HepG2 (cell line): ENCODE measurements at regions not wholly inside any gene's neighbourhood (a gene's known extent, or its start where the extent isn't known, plus 50 kb on each side); places are given as distances from the start of the nearest gene placed in this dataset.

Experiments
- ATAC-seq: fragments of 200-7000 bp; cut with Tn5 transposase; 3 replicates; pipeline ENCODE4 v1.9.1; 2020; ENCODE audit warnings: mild to moderate bottlenecking, moderate library complexity
- BruUV-seq: library from RNA; stranded (reverse); fragments of 400-500 nt; replicated peaks from 2 replicates; lab custom pipeline; 2021; lab: Mats Ljungman, UMichigan
- CTCF ChIA-PET: fragments of 300-600 bp; formaldehyde crosslinking; extraction: SDS; loops from one replicate; lab custom pipeline; 2021; ENCODE audit warnings: low total read pairs, inconsistent platforms, low intra/inter-chr PET ratio; lab: Yijun Ruan, JAX
- POLR2A ChIA-PET: fragments of 350-600 bp; sonication (Branson Sonifier 250); formaldehyde crosslinking; loops from one replicate; lab custom pipeline; 2020; ENCODE audit warnings: antibody characterized with exemption, inconsistent platforms; lab: Yijun Ruan, JAX
- DNase-seq: peaks from one replicate; pipeline ENCODE4 v3.0.0-alpha.2; 2015; ENCODE audit warnings: low spot score
- FAIRE-seq: peaks from 3 replicates; lab custom pipeline; 2011; peaks lifted over from hg19 to GRCh38; lab: Jason Lieb, UNC
- H2AFZ ChIP-seq: one replicate; pipeline ENCODE4 v1.6.1; 2011; ENCODE audit warnings: low read length, inconsistent platforms
- H3K27ac ChIP-seq: fragments of 300-600 bp; 3 replicates; pipeline ENCODE4 v1.8.0; 2011; ENCODE audit warnings: mixed run types, mild to moderate bottlenecking, mixed read lengths, low read length, inconsistent platforms; ENCODE audit not compliant: insufficient read depth; ENCODE audit errors: extremely low read length
- H3K27me3 ChIP-seq, 2 experiments: fragments of 200-600 bp in 1 of 2; 2 replicates in 1 of 2; 3 replicates in 1 of 2; pipeline versions ENCODE4 v1.6.0 to v1.8.0; 2011; ENCODE audit warnings: low read length in 2 of 2, mild to moderate bottlenecking in 2 of 2, moderate library complexity in 2 of 2, inconsistent platforms in 1 of 2; ENCODE audit not compliant: insufficient read depth in 2 of 2, control insufficient read depth in 1 of 2
- H3K36me3 ChIP-seq, 2 experiments: fragments of 200-600 bp in 1 of 2; replicated peaks in 1 of 2; 2 replicates in 1 of 2; 3 replicates in 1 of 2; pipeline versions ENCODE4 v1.5.1 to v1.8.0; 2011; ENCODE audit warnings: low read length in 2 of 2, inconsistent platforms in 1 of 2; ENCODE audit not compliant: insufficient read depth in 2 of 2, control insufficient read depth in 1 of 2
- H3K4me1 ChIP-seq: 2 replicates; pipeline ENCODE4 v1.5.1; 2012; ENCODE audit warnings: low read length, inconsistent platforms; ENCODE audit not compliant: insufficient read depth
- H3K4me2 ChIP-seq: 2 replicates; pipeline ENCODE4 v1.6.0; 2011; ENCODE audit warnings: low read depth, low read length, inconsistent platforms
- H3K4me3 ChIP-seq, 3 experiments: fragments of 200-600 bp in 1 of 3; sonication (generic), shearing (Covaris generic) in 1 of 3; replicated peaks in 1 of 3; 2 replicates each; pipeline ENCODE4 v1.5.1; 2011 to 2016; ENCODE audit warnings: low read length in 3 of 3, inconsistent platforms in 2 of 3, low read depth in 2 of 3, mild to moderate bottlenecking in 2 of 3, control low read depth in 1 of 3, mixed read lengths in 1 of 3; ENCODE audit not compliant: insufficient read depth in 1 of 3
- H3K79me2 ChIP-seq: one replicate; pipeline ENCODE4 v1.6.1; 2011; ENCODE audit warnings: low read length, inconsistent platforms; ENCODE audit not compliant: insufficient read depth
- H3K9ac ChIP-seq: 2 replicates; pipeline ENCODE4 v1.6.0; 2011; ENCODE audit warnings: mild to moderate bottlenecking, low read depth, low read length, inconsistent platforms; ENCODE audit not compliant: insufficient read depth
- H3K9me3 ChIP-seq: 2 replicates; pipeline ENCODE4 v1.5.1; 2012; ENCODE audit warnings: mild to moderate bottlenecking, low read length
- H4K20me1 ChIP-seq: 2 replicates; pipeline ENCODE4 v1.6.0; 2011; ENCODE audit warnings: inconsistent platforms, mild to moderate bottlenecking, low read length, moderate library complexity; ENCODE audit not compliant: insufficient read depth
- CBX1 ChIP-seq: IDR thresholded peaks from one replicate; pipeline ENCODE4 v1.6.1; 2016; ENCODE audit warnings: antibody characterized with exemption, low read depth
- CBX5 ChIP-seq: sonication (generic); formaldehyde crosslinking; IDR thresholded peaks from 2 replicates; pipeline ENCODE4 v1.4.0; 2020; ENCODE audit warnings: missing genetic modification reagents, borderline replicate concordance
- CREM ChIP-seq, 2 experiments: sonication (generic) in 1 of 2; formaldehyde crosslinking in 1 of 2; IDR thresholded peaks; 2 replicates each; pipeline versions ENCODE4 v1.4.0 to v1.6.1; 2016 to 2020; ENCODE audit warnings: antibody characterized with exemption in 1 of 2, mild to moderate bottlenecking in 1 of 2, missing genetic modification reagents in 1 of 2
- FOXJ3 ChIP-seq: sonication (generic); formaldehyde crosslinking; IDR thresholded peaks from 2 replicates; pipeline ENCODE4 v1.4.0; 2020; ENCODE audit warnings: missing genetic modification reagents, mild to moderate bottlenecking, borderline replicate concordance
- HNRNPLL ChIP-seq: fragments of 200-400 bp; formaldehyde crosslinking; IDR thresholded peaks from 2 replicates; pipeline ENCODE4 v1.6.1; 2017; ENCODE audit warnings: mild to moderate bottlenecking, low read depth, low read length; ENCODE audit not compliant: poor library complexity, severe bottlenecking
- NKX3-1 ChIP-seq: sonication (generic); formaldehyde crosslinking; IDR thresholded peaks from 2 replicates; pipeline ENCODE4 v1.5.0; 2020; ENCODE audit warnings: missing genetic modification reagents
- PCBP1 ChIP-seq: fragments of 200-400 bp; formaldehyde crosslinking; IDR thresholded peaks from 2 replicates; pipeline ENCODE4 v1.6.1; 2017; ENCODE audit warnings: mild to moderate bottlenecking, low read depth, low read length, borderline replicate concordance
- PRMT3 ChIP-seq: sonication (generic); formaldehyde crosslinking; IDR thresholded peaks from 2 replicates; pipeline ENCODE4 v1.8.1; 2022; ENCODE audit warnings: low read depth, mild to moderate bottlenecking, moderate library complexity, missing genetic modification reagents, borderline replicate concordance
- PRPF4 ChIP-seq: fragments of 200-400 bp; formaldehyde crosslinking; IDR thresholded peaks from 2 replicates; pipeline ENCODE4 v1.6.1; 2016; ENCODE audit warnings: low read length, low read depth; ENCODE audit not compliant: poor library complexity, severe bottlenecking
- ZBTB42 ChIP-seq: sonication (generic); formaldehyde crosslinking; IDR thresholded peaks from 2 replicates; pipeline ENCODE4 v1.5.0; 2020; ENCODE audit warnings: mild to moderate bottlenecking, missing genetic modification reagents
- ZNF629 ChIP-seq: sonication (generic); formaldehyde crosslinking; conservative IDR thresholded peaks from 2 replicates; pipeline ENCODE4 v1.5.0; 2020; ENCODE audit warnings: missing genetic modification reagents
- ZNF670 ChIP-seq: sonication (generic); formaldehyde crosslinking; IDR thresholded peaks from 2 replicates; pipeline ENCODE4 v1.8.0; 2022; ENCODE audit warnings: mild to moderate bottlenecking, missing genetic modification reagents, borderline replicate concordance
- ZNF746 ChIP-seq: sonication (generic); formaldehyde crosslinking; IDR thresholded peaks from 2 replicates; pipeline ENCODE4 v1.8.0; 2022; ENCODE audit warnings: mild to moderate bottlenecking, missing genetic modification reagents
- WGBS: methylation state at CpG from one replicate; pipeline ENCODE4 v1.1.6; 2017; ENCODE audit warnings: low lambda C conversion rate; 5-methylcytosine and 5-hydroxymethylcytosine counted together
- in situ Hi-C: cut with HindIII; loops from 2 replicates; pipeline ENCODE4 v1.10.0; 2017; ENCODE audit warnings: low pct_unique_long_range_greater_than_20kb; ENCODE audit not compliant: extremely low pct_ligation_motif_present
- intact Hi-C: fragments of 100-400 bp; cut with micrococcal nuclease; formaldehyde crosslinking; loops from one replicate; pipeline ENCODE4 v1.10.0; 2022; ENCODE audit not compliant: unreplicated experiment
- TF ChIP-seq, protein P1 (sequence below): sonication (generic); formaldehyde crosslinking; IDR thresholded peaks from 2 replicates; pipeline ENCODE4 v1.4.0; 2020; ENCODE audit warnings: missing genetic modification reagents
- TF ChIP-seq, protein P2 (sequence below): sonication (generic); formaldehyde crosslinking; conservative IDR thresholded peaks from 2 replicates; pipeline ENCODE4 v1.4.0; 2020; ENCODE audit warnings: missing genetic modification reagents
- TF ChIP-seq, protein P3 (sequence below): sonication (generic); formaldehyde crosslinking; conservative IDR thresholded peaks from 2 replicates; pipeline ENCODE4 v1.4.0; 2020; ENCODE audit warnings: mild to moderate bottlenecking, missing genetic modification reagents, moderate library complexity

DNA sequence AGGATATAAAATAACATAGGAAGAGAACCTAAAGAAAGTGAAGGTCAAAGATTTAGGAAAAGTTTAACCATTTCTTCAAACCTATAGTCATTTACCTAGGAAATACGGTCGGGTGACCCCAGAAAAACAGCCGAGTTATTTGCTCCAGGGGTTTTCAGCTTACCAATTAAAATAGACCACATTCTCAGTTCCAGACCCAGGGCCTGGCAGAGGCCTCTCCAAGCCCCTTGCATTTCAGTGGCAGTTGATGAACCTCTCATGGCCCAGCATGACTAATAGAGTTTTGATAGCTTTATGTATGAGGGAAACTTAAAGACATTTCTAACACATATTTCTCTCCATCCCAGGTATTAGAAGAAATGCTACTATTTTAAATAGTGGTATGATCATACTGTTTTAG lies 113.5 kb downstream of the OGFRL1 start:
- FAIRE-seq = no peak
- no peaks in the 10 kb centered on the region for H3K36me3 ChIP-seq
- no peaks in the 10 kb centered on the region; a peak in 1 of 5 replicates for H3K27me3 ChIP-seq
- no peak for ATAC-seq
- in situ Hi-C loops = no loop called here
- H4K20me1 ChIP-seq = no peaks in the 10 kb centered on the region
- no peak for TF ChIP-seq ZBTB42 (CRISPR knock-in tag)
- TF ChIP-seq PCBP1 = no peak
- no peak for TF ChIP-seq NKX3-1
- TF ChIP-seq PRMT3 (CRISPR knock-in tag) = no peak
- no peak for TF ChIP-seq ZNF746 (CRISPR knock-in tag)
- TF ChIP-seq ZNF629 = no peak
- no peak for TF ChIP-seq HNRNPLL
- TF ChIP-seq ZNF670 (CRISPR knock-in tag) = no peak
- TF ChIP-seq CREM (IDR thresholded peaks at IDR 0.05) = no peak
- no peak for TF ChIP-seq CREM (CRISPR knock-in tag; IDR thresholded peaks at IDR 0.05)
- TF ChIP-seq CBX1 = no peak
- no peak for TF ChIP-seq CBX5
- TF ChIP-seq, protein P1, sequence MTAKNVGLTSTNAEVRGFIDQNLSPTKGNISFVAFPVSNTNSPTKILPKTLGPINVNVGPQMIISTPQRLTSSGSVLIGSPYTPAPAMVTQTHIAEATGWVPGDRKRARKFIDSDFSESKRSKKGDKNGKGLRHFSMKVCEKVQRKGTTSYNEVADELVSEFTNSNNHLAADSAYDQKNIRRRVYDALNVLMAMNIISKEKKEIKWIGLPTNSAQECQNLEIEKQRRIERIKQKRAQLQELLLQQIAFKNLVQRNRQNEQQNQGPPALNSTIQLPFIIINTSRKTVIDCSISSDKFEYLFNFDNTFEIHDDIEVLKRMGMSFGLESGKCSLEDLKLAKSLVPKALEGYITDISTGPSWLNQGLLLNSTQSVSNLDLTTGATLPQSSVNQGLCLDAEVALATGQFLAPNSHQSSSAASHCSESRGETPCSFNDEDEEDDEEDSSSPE (CRISPR knock-in tag) = no peak
- TF ChIP-seq, protein P2, sequence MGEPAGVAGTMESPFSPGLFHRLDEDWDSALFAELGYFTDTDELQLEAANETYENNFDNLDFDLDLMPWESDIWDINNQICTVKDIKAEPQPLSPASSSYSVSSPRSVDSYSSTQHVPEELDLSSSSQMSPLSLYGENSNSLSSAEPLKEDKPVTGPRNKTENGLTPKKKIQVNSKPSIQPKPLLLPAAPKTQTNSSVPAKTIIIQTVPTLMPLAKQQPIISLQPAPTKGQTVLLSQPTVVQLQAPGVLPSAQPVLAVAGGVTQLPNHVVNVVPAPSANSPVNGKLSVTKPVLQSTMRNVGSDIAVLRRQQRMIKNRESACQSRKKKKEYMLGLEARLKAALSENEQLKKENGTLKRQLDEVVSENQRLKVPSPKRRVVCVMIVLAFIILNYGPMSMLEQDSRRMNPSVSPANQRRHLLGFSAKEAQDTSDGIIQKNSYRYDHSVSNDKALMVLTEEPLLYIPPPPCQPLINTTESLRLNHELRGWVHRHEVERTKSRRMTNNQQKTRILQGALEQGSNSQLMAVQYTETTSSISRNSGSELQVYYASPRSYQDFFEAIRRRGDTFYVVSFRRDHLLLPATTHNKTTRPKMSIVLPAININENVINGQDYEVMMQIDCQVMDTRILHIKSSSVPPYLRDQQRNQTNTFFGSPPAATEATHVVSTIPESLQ (CRISPR knock-in tag) = no peak
- TF ChIP-seq FOXJ3 (CRISPR knock-in tag) = no peak
- TF ChIP-seq, protein P3, sequence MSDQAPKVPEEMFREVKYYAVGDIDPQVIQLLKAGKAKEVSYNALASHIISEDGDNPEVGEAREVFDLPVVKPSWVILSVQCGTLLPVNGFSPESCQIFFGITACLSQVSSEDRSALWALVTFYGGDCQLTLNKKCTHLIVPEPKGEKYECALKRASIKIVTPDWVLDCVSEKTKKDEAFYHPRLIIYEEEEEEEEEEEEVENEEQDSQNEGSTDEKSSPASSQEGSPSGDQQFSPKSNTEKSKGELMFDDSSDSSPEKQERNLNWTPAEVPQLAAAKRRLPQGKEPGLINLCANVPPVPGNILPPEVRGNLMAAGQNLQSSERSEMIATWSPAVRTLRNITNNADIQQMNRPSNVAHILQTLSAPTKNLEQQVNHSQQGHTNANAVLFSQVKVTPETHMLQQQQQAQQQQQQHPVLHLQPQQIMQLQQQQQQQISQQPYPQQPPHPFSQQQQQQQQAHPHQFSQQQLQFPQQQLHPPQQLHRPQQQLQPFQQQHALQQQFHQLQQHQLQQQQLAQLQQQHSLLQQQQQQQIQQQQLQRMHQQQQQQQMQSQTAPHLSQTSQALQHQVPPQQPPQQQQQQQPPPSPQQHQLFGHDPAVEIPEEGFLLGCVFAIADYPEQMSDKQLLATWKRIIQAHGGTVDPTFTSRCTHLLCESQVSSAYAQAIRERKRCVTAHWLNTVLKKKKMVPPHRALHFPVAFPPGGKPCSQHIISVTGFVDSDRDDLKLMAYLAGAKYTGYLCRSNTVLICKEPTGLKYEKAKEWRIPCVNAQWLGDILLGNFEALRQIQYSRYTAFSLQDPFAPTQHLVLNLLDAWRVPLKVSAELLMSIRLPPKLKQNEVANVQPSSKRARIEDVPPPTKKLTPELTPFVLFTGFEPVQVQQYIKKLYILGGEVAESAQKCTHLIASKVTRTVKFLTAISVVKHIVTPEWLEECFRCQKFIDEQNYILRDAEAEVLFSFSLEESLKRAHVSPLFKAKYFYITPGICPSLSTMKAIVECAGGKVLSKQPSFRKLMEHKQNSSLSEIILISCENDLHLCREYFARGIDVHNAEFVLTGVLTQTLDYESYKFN = no peak
- TF ChIP-seq PRPF4 = no peak
- no peaks in the 10 kb centered on the region for H3K79me2 ChIP-seq
- no peak overlapping the region for H2AFZ ChIP-seq
- H3K9me3 ChIP-seq = no peaks in the 10 kb centered on the region
- WGBS = 40% methylated on average over 3 of the region's 3 CpGs
- intact Hi-C loops = no loop called here
- ChIA-PET CTCF (no interaction called here), POLR2A (no interaction called here)
- H3K27ac ChIP-seq = no peak overlapping the region
- no peak overlapping the region for H3K4me2 ChIP-seq
- H3K4me3 ChIP-seq = no peak overlapping the region
- no peak for DNase-seq
- peaks cover 24% of the 10 kb centered on the region for H3K4me1 ChIP-seq
- BruUV-seq = no TSS peak
- H3K9ac ChIP-seq = no peak overlapping the region
